ENCODE measurements at regions not wholly inside any gene's neighbourhood (a gene's known extent, or its start where the extent isn't known, plus 50 kb on each side); places are given as distances from the start of the nearest gene placed in this dataset.

DNA sequence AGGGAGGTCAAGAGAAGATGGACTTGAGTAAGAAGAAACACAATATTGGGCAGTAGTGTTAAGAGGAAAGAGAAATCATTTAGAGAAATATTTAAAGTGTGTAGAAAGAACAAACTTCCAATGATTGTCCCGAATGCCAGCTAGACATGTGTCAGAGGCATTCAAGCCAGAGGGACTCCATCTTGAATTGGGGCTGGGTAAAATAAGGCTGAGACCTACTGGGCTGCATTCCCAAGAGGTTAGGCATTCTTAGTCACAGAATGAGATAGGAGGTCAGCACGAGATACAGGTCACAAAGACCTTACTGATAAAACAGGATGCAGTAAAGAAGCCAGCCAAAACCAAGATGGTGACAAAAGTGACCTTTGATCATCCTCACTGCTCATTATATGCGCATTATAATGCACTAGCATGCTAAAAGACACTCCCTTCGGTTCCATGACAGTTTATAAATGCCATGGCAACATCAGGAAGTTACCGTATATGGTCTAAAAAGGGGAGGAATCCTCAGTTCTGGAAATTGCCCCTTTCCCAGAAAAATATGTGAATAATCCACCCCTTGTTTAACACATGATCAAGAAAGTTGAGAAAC is 127.0 kb upstream of the IPO5 start:
- no peak for ATAC-seq (ENCODE audit: low read depth)
- Mint-ChIP-seq H3K36me3 (ENCODE audit: low read depth) (no peaks in the 10 kb centered on the region), H3K27ac (no peak overlapping the region), H3K4me1 (no peaks in the 10 kb centered on the region), H3K9me3 (peaks cover 2% of the 10 kb centered on the region), H3K4me3 (no peak overlapping the region), H3K27me3 (peaks cover 1% of the 10 kb centered on the region)
- POLR2A ChIA-PET: no interaction called here
- DNase-seq: no peak
- CTCF ChIA-PET: interaction anchor here (0.6 kb wide), 1 partner anchor 34 kb away, joined by 3 read pairs; no protein-coding TSS in a partner anchor
- TF ChIP-seq, protein P1, sequence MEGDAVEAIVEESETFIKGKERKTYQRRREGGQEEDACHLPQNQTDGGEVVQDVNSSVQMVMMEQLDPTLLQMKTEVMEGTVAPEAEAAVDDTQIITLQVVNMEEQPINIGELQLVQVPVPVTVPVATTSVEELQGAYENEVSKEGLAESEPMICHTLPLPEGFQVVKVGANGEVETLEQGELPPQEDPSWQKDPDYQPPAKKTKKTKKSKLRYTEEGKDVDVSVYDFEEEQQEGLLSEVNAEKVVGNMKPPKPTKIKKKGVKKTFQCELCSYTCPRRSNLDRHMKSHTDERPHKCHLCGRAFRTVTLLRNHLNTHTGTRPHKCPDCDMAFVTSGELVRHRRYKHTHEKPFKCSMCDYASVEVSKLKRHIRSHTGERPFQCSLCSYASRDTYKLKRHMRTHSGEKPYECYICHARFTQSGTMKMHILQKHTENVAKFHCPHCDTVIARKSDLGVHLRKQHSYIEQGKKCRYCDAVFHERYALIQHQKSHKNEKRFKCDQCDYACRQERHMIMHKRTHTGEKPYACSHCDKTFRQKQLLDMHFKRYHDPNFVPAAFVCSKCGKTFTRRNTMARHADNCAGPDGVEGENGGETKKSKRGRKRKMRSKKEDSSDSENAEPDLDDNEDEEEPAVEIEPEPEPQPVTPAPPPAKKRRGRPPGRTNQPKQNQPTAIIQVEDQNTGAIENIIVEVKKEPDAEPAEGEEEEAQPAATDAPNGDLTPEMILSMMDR (IDR thresholded peaks at IDR 0.05): no peak
- intact Hi-C loops (cut with micrococcal nuclease): no loop called here

DNA sequence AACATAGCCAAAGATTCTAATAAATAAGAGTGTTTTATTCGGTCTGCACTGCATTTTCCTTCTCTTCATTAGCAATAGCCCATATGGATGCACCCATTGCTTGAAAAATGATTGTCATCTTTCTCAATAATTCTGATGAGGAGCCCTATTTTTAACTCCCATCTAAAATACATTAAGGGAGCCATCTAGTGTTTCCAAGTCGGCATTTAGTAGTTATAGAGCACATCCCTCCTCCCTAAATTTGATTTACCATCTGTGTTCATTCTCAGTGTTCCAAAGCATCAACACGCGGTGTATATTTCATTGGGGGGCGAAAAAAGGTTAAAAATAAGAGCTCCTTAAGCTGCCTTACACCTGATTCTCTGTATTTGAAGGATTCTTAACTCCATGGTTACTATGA is 119.2 kb upstream of the IPO5 start:
- peaks cover 6% of the 10 kb centered on the region for H3K9me3 Mint-ChIP-seq
- intact Hi-C loops (cut with micrococcal nuclease): no loop called here
- H3K4me3 Mint-ChIP-seq: no peak overlapping the region
- CTCF ChIA-PET: no interaction called here
- no peak overlapping the region for H3K27ac Mint-ChIP-seq
- POLR2A ChIA-PET: no interaction called here
- H3K27me3 Mint-ChIP-seq: peaks cover 2% of the 10 kb centered on the region
- no peak for ATAC-seq (ENCODE audit: low read depth)
- H3K36me3 Mint-ChIP-seq (ENCODE audit: low read depth): no peaks in the 10 kb centered on the region
- TF ChIP-seq, protein P1 (IDR thresholded peaks at IDR 0.05): no peak
- no peak for DNase-seq
- no peaks in the 10 kb centered on the region for H3K4me1 Mint-ChIP-seq

DNA sequence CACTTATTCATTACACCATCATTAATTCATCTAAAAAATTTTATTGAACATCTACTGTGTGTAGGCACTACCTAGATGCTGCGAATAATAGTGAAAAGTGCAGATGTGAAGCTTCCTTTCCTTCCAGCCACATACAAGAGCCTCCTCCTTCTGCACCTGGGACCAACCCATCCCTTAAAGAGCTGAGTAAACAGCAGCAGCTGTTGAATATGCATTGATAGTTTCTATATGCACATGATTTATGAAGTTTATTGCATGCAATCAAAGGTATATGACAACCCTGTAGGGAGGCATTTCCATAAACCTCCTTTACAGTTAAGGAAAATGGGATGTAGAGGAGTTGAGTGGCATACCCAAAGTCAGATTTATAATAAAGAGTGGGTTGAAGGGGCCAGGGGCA is 110.3 kb upstream of the IPO5 start:
- Mint-ChIP-seq H3K9me3 (no peaks in the 10 kb centered on the region), H3K27me3 (peaks cover 6% of the 10 kb centered on the region), H3K27ac (no peak overlapping the region), H3K4me1 (no peaks in the 10 kb centered on the region), H3K4me3 (no peak overlapping the region), H3K36me3 (ENCODE audit: low read depth) (no peaks in the 10 kb centered on the region)
- ATAC-seq (ENCODE audit: low read depth): no peak
- intact Hi-C loops (cut with micrococcal nuclease): no loop called here
- DNase-seq: no peak
- TF ChIP-seq, protein P1 (IDR thresholded peaks at IDR 0.05): no peak
- CTCF ChIA-PET: no interaction called here
- POLR2A ChIA-PET: no interaction called here

DNA sequence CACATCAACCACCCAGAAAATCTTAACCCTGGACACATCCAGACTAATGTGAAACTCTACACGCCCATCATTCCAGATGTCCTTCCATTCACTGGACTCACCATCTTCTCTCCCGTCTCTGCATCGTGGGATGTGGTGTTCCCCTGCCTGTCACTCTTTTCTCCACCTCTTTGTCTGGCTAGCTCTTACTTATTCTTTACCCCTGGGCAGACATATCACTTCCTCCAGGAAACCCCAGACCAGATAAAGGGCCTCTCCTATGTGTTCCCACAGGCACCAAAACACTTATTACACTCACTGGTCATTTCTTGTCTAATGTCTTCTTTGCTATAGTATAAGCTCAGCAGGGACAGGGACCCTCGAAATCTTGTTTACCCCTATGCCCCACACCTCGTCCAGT is 109.3 kb upstream of the IPO5 start:
- no peak for ATAC-seq (ENCODE audit: low read depth)
- TF ChIP-seq, protein P1 (IDR thresholded peaks at IDR 0.05): no peak
- Mint-ChIP-seq H3K4me3 (no peak overlapping the region), H3K9me3 (no peaks in the 10 kb centered on the region), H3K27me3 (peaks cover 6% of the 10 kb centered on the region), H3K27ac (no peak overlapping the region), H3K36me3 (ENCODE audit: low read depth) (no peaks in the 10 kb centered on the region), H3K4me1 (no peaks in the 10 kb centered on the region)
- POLR2A ChIA-PET: no interaction called here
- CTCF ChIA-PET: no interaction called here
- no peak for DNase-seq
- intact Hi-C loops (cut with micrococcal nuclease): no loop called here

DNA sequence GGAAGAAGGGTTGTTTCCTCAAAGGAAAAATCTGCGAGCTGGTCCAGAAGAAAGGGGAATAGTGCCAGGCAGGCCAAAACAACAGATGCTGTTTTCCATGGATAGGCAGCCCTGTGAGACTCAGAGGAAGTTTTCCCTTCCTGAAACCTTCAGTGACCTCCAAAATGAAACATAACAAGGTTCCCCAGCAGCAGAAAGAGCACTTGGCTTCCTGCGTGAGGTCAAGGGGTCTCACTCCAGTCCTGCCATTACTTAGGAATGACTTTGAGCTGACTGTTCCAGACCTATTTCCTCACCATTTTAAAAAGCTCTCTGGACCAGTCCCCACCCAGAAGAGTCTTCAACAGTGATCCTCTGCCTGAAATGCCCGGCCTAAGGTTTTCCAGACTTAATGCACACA is 104.6 kb upstream of the IPO5 start:
- ChIA-PET POLR2A (no interaction called here), CTCF (no interaction called here)
- H3K4me1 Mint-ChIP-seq: no peaks in the 10 kb centered on the region
- no peaks in the 10 kb centered on the region for H3K9me3 Mint-ChIP-seq
- H3K27me3 Mint-ChIP-seq: no peaks in the 10 kb centered on the region
- ATAC-seq (ENCODE audit: low read depth) (no peak), DNase-seq (no peak)
- TF ChIP-seq, protein P1 (IDR thresholded peaks at IDR 0.05): no peak
- H3K36me3 Mint-ChIP-seq (ENCODE audit: low read depth): no peaks in the 10 kb centered on the region
- intact Hi-C loops (cut with micrococcal nuclease): no loop called here
- H3K27ac Mint-ChIP-seq: no peak overlapping the region
- no peak overlapping the region for H3K4me3 Mint-ChIP-seq

All from activated B cell treated with CpG ODN at 0.5 μM for 24 hours (primary cell).